GM12873 (cell line): ENCODE measurements at regions not wholly inside any gene's neighbourhood (a gene's known extent, or its start where the extent isn't known, plus 50 kb on each side); places are given as distances from the start of the nearest gene placed in this dataset.

ENCODE experiments used
- CTCF ChIP-seq: IDR thresholded peaks from 2 replicates; pipeline ENCODE4 v1.5.1; 2012; ENCODE audit warnings: low read depth, mild to moderate bottlenecking, moderate library complexity, low read length, control low read depth; ENCODE audit not compliant: insufficient read depth; ENCODE audit errors: missing control alignments

DNA sequence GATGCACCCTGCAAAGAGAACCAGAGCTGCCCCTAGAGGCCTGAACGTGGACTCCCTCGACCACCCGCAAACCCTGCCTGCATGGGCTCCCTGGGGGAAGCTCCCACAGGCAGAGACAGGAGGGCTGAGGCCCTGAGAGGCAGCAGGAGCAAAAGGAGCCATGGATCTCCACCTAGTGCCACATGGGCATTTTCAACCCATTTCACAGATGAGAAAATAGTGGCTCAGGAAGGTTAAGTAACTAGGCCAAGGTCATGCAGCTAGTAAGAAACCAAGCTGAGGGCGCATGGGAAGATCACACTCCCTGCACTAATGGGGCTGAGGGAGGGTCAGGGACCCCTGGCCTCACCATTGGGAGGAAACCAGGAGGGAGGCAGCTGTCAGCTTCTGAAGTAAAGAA is 271.7 kb upstream of the RAB6C start:
- no peak for TF ChIP-seq CTCF

- no peak for TF ChIP-seq CTCF
Observed at GRCh38 chr2:129708221-129708967, 271.1 kb upstream of the RAB6C start.

- no peak for TF ChIP-seq CTCF
Observed at GRCh38 chr2:129709001-129709955, 270.2 kb upstream of the RAB6C start.

DNA sequence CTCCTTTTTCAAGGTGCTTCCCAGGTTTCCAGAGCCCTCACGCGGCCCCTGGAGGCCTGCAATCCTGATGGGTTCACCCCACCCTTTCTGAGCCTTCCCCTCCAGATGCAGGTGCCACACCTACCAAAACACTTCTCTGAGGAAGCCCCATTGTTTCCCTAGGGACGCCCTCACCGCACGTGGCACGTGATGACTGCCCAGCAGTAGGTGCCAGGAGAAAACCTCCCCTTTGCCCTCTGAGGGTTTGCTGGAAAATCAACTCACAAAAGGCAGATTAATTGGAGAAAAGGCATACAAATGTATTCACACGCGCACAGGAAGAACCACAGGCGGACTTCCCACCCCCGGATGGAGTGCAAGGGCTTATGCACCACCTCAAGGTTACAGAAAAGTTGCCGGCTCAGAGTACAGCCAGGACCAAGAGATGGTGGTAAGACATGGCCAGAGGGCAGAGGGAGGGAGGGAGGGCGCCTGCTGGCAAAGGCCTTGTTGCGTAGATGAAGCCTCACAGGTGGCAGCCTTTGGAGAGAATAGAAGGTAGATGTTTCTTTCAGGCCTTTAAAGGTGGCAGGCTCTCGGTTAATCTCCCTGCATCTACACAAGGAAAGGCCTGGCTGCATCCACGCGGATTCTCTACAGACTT is 269.4 kb upstream of the RAB6C start:
- no peak for TF ChIP-seq CTCF

- TF ChIP-seq CTCF: no peak
Observed at GRCh38 chr2:129710670-129711495, 268.6 kb upstream of the RAB6C start.

DNA sequence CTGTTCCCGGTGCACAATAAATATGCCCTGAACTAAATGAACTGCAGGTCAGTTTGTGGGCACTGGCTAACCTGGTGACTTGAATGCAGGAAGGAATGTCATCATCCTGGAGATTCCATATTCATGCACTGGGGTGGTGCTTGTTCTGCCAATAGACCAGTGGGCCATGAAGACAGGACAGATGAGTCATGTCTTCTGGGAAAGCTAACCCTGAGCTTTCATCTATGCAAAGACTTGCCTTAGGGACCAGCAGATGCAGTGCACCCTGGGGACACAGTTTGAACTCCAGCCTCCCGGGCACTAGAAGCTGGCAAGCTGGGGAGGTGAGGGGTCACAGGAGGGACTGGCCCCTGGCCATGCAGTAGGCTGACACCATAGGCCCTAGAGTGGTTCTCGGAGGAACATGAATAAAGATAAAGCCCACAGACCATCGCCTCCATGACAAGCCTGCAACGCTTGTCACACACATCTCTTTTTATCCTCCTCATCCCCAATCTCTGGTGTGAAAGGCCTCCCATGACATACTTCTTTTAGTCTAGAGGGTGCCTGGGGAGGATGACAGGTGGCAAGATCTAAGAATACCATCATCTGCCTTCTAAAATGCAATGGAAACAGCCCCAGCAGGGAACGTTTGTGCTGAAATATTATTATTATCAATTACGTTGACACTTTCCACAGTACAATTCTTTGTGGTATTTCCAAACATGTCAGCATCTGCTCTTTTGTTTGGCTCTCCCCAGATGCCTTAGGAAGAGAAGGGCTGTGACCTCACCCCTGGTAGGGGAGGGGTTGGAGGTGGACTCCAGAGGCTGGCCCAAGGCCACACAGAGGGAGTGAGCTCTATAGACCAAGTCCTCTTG is 267.4 kb upstream of the RAB6C start:
- no peak for TF ChIP-seq CTCF
